ENCODE measurements at regions not wholly inside any gene's neighbourhood (a gene's known extent, or its start where the extent isn't known, plus 50 kb on each side); places are given as distances from the start of the nearest gene placed in this dataset.
"Not testable (repeated sequence)": the region's sequence is repeated elsewhere in the genome, so short reads cannot be mapped to it uniquely, and the experiment has no call there.

DNA sequence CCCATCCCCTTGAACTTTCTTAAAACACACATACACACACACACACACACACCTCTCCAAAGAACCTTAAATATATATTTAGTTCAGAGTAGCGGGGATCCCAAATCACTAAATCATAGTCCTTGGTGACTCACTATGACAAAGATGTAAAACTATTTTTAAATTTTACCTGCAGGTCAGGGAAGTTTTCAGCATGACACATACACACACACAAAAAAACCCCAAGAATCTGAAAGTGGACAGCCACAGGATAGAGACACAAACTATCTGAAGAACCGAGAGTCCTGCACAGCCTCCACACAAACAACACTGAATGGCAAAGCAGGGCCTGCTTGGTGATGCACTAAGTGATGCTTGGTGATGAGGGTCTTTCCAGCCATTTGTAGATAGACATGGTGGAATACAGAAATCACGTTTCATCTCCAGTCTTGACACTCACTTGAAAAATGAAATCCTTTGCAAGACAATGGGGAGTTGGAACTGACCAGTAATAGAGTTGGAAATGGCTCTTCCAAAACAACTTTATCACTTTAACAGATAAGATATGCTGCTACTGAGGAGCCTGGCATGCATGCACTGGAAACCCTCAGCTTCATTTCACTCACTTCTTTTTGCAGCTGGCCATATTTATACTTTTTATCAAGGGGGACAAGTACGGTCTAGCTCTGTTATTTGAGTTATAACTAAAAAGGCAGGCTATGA is 307.3 kb downstream of the RAPGEF2 start:
- no peak for DNase-seq (ENCODE audit: low spot score)

DNA sequence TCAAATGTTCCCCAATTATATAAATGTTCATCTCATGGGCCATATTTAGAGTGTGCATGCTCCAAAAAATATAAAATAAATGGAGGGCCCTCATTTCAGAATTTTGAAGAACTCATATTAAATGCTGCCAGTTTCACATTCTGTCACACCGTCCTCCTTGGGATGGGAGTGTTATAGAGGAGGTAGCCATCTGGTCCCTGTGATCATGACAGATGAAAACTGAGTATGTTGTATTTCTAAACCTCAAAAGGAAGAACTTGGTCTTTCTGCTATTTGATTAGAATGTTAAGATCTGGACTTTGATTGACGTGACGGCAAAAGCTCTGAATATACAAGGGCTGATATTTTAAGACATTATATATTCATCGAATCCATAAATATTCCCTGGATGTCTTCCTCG is 308.0 kb downstream of the RAPGEF2 start:
- no peak for DNase-seq (ENCODE audit: low spot score)

DNA sequence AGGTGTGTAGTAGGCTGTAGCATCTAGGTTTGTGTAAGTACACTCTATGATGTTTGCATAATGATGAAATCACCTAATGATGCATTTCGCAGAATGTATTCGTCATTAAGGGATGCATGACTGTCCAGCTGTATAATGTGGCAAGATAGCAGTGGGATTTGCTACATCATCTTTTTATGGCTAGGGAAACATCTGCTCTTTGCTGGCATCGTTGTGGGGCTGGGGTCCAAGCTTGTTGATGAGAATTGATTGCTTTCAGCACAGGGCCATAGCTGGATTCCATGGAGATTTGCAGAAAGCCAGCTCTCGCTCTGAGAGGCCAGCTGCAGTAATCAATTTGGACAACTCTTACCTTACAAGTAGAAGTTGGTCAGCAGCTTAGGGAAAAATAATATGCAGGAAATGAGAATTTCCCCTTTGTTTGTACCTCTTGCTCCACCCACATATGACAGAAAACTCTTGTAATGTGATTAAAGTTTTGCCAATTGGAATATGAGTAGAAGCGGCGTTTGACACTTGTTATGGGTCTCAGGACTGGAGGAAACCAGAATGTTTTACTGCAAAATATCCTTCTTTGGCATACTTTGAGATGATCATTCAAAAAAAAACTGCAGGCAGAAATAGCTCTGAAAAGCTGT is 310.5 kb downstream of the RAPGEF2 start:
- DNase-seq (ENCODE audit: low spot score): no peak

DNA sequence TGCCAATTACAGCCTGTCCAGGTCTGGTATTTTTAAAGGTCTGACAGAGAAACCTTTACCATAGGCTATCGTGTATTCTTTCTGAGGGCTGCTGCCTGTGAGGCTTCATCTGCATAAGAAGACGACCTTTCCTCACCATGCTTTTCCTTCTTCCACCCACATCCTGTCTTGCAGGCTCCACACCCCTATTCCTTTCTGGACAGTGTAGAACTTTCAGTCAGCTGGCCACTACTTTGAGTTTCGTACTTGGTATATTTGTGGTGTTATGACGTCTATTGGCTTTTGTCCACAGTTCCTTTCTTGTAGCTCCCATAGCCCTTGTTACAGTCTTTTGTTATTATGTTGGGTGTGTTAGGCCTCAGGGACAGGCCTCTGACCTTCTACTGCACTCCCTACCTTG is 311.4 kb downstream of the RAPGEF2 start:
- DNase-seq (ENCODE audit: low spot score): no peak

DNA sequence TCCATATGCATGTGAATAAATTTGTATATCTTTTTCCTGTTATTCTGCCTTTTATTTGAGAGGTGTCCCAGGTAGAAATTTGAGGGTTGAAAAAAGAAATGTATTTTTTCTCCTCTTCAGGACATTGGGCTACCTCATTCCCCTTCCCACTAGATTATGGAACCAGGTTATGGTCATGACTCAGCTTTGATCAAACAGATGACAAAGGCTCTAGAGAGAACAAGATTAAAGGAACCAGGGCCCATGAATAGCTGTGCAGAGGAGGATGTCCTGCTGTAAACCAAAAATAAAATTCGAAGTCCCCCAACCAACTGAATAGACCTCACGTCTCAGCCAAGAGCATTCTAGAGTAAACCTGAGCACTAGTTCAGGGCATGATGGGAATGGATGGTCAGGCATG is 313.2 kb downstream of the RAPGEF2 start:
- no peak for DNase-seq (ENCODE audit: low spot score)

DNA sequence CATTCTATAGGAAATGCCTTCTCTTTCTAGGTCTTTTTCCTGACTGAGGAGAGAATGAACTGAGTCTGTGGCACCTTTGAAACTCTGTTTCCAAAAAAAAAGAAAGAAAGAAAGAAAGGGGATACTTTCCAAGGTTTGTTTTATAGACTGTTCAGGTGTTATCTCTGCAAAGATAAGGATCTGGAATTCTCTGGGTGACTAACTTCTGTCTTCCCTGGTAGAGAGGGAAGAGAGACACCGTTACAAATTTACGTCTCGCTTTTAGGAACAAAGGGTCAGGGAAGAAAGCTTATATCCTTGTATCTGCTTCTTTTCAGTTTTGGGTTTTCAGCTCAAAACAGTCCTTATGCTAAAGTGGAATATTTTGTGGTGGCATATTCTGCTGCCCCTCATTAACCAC is 314.1 kb downstream of the RAPGEF2 start:
- DNase-seq (ENCODE audit: low spot score): no peak

DNA sequence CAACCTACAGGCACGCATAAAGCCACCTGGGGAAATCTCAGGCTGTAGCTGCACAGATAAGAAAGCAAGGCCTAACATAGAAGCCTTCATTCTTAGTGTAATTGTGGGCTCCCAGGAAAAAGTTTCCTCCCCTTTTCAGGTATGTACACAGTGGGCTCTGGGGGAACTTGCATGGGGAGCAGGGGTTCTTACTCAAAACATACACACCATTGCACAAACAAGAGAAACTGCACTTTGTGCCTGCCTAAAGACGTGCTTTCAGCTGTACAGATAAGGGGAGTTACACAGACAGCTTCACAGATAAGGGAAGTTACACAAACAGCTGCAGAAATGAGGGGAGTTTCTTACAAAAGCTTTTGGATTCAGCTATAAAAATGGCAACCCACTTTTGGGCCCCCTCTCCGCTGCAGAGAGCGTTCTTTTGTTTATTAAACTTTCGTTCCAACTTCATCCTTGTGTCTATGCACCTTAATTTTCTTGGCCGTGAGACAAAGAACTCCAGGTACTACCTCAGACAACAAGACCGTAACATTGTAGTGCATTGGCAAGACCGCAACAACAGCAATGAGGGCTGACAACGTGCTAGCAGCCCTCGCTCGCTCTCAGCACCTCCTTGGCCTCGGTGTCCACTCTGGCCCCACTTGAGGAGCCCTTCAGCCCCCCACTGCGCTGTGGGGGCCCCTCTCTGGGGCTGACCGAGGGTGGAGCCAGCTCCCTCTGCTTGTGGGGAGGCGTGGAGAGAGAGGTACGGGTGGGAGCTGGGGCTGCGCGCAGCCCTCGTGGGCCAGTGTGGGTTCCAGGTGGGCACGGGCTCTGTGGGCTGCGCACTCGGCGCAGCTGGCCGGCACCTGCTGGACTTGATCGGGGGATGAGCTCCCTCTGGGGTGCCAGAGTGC is 317.5 kb downstream of the RAPGEF2 start:
- no peak for DNase-seq (ENCODE audit: low spot score)

DNA sequence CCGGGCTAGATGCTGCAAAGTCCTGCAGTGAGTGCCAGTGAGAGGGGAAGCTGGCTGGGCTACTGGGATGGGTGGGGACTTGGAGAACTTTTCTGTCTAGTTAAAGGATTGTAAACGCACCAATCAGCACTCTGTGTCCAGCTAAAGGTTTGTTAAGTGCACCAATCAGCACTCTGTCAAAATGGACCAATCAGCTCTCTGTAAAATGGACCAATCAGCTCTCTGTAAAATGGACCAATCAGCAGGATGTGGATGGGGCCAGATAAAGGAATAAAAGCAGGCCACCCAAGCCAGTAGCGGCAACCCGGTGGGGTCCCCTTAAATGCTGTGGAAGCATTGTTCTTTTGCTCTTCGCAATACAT is 318.2 kb downstream of the RAPGEF2 start:
- DNase-seq (ENCODE audit: low spot score): not testable (repeated sequence)

DNA sequence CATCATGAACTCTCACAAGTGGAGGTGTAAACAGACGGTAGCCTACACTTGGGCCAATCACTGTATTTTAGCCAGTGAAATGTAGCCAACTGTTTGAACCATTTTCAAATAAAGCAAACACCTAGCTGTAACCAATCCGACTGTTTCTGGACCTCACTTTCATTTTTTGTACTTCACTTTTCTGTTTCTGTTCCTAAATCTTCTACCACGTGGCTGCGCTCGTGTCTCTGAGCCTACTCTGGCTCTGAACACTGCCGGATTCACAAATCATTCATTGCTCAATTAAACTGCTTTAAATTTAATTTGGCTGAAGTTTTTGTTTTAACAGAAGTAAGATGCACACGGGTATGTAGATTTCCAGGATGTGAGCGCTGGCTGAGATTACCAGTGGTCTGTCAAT is 319.1 kb downstream of the RAPGEF2 start:
- DNase-seq (ENCODE audit: low spot score): no peak

DNA sequence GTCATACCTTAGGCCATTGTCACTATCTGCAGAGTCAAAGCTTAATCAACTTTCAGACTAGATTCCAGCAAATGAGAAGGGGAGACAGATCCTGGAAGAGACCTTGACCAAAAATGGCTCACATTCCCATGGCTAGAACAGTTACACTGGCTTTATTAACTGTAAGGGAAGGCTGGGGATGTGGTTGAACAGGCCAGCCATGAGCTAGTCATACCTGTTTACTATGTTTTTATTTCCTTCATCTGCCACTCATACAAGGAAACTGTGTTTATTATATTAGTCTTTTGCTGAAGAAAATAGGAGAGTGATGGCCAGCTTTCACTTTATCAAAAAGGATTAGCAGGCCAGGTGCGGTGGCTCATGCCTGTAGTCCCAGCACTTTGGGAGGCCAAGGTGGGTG is 319.7 kb downstream of the RAPGEF2 start:
- no peak for DNase-seq (ENCODE audit: low spot score)

DNA sequence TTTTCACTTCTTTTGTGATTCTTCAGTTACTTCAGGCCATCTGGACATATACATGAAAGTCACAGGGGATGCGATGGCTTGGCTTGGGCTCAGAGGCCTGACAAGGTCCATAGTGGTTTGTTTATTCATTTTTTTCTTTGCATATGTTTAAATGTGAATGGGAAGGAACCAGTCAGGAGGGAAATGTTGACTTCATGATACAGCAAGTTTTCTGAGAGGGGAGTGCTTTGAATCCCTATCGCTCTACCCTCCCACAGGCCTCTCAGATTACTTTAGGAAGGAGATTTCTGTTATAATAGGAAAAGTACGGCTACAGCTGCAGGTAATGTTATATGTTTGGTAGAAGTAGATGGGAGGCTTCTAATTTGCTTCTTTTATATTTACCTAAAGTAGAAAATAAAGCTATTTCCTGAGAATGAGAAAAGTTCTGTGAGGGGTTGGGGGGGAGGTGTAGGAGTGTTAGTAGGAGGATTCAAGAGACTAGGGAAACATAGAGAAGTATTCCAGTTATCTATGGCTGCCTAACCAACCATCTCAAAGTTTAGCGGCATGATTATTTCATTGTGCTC is 322.9 kb downstream of the RAPGEF2 start:
- no peak for DNase-seq (ENCODE audit: low spot score)

DNA sequence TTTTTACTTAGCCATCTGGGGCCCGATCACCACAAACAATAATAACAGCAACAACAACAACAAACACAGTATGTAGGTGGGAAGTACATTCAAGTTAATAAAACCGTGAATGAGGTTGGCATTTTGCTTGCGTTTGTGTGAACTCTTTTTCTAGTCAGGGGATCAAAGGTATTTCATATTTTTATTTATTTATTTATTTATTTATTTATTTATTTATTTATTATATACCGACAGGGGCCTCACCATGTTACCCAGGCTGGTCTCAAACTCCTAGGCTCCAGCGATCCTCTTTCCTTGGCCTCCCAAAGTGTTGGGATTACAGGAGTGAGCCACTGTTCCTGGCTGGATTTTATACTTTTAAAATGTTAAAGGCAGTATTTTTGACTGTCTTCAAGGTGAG is 325.4 kb downstream of the RAPGEF2 start:
- no peak for DNase-seq (ENCODE audit: low spot score)

DNA sequence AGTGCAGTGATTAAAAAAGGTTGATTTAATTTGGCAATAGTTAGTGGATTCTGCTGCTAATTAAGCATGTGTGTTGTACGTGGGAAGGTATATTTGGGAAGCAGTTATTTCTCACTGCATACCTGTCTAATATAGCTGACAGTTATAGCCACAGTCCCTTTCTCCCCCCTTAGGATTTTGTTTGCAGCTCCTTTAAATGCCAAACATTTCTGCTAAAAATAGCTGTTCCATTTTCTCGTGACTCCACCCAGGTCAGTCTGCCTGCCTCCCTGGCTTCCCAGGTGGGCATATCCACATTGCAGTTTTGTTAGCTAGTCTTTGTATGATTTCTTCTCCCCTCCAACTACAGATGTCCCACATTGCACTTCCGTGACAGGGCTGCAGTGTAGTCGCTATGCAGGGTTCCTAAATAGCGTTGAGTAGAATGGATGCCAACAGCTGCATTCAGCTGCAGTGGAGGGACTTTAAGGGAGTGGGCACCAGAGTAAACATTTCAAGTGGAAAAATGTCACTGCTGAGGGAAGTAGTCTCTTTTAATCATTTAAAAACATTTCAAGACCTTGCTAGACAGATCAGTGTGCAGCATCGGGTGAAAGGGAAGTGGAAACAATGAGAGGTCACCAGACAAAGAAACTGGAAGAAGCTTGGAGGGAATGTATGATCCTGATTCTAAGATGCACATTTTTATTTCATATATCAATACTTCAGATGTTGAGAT is 326.3 kb downstream of the RAPGEF2 start:
- DNase-seq (ENCODE audit: low spot score): no peak

DNA sequence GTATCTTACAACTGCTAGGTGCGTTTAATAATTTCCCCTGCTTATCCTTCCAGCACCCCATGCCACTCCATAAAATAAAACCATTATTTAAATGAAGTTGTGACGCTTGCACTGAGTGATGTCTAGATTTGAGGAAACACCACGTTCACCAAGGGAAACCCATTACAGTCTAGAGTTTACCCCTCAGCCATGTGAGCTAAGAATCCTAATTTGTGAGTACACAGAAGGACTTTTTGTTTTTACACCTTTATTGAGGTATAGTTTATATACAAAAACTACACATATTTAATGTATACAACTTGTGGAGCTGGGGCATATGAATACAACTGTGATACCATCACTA is 326.8 kb downstream of the RAPGEF2 start:
- no peak for DNase-seq (ENCODE audit: low spot score)

DNA sequence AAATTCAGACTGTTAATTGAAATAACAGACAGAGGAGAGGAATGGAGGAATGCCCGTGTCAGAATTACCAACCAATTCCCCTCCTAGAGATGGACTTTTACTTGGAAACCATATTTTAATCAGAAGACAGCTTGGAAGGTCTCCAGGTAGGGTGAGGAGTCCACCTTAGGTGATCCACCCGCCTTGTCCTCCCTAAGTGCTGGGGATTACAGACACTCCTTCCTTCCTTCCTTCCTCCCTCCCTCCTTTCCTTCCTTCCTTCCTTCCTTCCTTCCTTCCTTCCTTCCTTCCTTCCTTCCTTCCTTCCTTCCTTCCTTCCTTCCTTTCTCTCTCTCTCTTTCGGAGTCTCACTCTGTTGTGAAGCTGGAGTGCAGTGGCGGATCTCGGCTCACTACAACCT is 328.0 kb downstream of the RAPGEF2 start:
- DNase-seq (ENCODE audit: low spot score): no peak

DNA sequence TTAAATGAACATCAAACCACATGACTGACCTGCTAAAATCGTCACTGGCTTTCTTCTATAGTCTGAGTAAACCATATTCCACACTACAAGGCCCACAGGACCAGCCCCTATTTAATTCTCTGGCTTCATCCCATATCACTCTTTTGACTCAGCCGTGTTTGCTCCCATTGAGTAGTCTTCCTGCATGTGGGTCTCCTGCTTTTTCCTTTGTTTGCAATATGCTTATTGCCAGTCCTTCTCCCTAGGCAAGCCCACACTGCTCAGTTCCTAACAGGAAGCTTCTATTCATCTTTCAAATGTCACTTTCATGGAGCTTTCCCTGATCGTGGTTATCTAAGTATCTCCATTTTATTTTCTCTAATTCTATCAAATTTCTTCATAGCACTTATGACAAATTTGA is 329.6 kb downstream of the RAPGEF2 start:
- no peak for DNase-seq (ENCODE audit: low spot score)

DNA sequence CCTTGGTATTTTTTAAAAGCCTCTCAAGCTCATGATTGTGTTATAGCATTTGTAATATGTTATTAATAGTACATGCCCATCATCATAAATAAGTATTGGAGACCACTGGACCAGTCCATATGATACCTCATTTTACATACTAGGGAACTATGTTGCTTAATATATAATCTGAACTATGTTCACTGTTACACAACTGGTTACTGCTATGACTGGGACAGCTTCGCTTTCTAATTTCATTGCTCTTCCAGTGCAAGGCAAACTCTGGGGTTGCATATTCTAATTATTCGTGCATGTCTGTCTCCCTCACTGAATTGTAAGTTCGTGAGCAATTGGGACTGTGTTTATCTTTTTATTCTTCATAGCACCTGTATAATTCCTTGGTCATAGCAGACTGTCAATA is 330.5 kb downstream of the RAPGEF2 start:
- DNase-seq (ENCODE audit: low spot score): no peak

DNA sequence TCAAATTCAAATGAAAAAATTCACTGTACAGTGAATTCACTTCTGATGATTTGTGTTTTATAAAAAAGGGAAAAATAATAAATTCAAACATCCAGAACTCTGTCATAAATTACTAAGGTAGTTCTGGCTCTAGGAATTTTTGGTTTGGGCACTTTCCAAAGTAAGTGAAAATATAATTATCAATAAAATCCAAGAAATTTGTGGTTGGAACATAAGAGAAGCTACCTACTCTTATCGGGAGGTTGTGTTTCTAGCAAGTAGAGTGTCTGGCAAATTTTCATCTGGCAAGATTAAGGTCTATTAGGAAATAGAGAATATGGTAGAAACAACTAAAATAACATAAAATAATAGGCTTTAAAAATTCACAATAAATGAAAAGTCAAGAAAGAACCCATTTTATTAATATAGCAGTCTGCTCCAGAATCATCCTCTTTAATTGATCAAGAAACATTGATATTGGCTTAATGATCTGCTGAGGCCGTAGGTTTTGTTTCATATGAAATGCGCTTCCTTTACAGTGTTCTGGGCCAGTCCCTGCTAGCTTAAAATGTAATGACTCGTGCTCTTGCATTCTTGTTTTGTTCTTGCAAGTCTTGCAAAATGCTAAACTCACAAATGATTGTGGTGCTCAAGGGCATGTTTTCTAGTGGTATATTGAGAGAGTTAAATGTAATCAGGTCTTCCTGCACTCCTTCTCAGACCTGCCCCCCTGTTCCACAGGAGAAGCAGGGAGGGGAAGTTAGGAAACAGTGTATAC is 331.4 kb downstream of the RAPGEF2 start:
- DNase-seq (ENCODE audit: low spot score): no peak

DNA sequence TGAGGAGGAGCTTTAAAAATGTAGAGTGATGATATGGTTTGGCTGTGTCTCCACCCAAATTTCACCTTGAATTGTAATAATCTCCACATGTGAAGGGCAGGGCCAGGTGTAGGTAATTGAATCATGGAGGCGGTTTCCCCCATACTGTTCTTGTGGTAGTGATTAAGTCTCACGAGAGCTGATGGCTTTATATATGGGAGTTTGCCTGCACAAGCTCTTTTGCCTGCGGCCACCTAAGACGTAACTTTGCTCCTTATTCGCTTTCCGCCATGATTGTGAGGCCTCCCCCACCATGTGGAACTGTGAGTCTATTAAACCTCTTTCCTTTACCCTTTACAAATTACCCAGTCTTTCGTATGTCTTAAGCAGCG is 332.0 kb downstream of the RAPGEF2 start:
- no peak for DNase-seq (ENCODE audit: low spot score)

DNA sequence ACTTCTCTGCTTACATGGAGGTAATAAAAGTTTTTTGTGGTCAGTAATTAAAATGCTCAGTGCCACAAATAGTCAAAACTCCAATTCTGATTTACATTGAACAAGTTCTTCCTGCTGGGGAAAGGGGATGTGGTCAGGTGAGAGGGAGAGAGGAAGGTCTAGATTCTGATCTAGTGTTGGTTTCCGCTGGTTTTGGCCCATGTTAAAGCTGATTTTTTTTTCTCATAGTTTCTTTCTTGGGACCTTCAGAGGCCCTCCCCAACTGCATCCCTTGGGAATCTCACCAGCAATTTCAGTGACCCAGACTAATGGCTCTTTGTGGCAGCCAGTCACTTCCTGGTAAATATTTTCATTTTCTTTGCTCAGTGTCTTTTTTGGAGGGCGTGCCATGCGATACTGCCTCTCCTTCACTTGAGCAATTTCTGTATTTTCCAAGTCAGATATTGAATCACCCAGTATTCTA is 332.7 kb downstream of the RAPGEF2 start:
- DNase-seq (ENCODE audit: low spot score): no peak

DNA sequence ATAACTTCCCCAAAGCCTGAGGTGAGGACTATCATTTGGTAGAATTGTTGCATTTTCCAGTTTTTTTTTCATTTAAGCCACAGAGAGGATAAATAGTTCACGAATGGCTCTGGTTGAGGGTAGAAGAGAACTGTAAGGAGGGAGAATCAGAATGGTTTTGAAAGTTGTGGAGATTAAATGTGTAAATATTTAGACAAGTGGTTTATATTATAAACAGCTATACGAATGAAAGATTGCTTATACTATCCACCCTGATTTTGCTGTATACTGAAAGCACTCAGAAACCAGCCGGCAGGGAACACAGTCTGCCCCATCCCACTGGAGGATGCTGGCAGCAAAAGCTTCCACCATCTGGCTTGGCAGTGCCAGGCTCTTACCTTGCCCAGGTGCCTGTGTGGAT is 341.1 kb downstream of the RAPGEF2 start:
- no peak for DNase-seq (ENCODE audit: low spot score)

DNA sequence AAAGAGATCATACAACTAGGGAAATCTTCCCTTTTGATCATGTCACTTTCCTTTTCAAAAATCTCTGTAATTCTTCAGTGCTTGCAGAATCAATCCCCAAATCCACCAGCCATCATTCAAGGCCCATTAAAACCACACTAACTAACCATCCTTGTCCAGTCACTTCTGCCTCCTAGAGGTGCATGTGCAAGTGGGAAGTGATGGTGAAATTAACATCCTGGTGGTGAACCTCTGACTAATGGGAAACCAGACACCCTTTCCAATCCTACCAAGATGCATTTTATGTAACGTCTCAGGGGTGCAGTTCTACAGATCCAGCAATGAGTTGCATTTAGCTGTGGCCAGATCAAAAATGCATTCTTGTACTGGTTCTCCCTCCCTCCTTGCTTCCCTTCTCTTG is 341.8 kb downstream of the RAPGEF2 start:
- no peak for DNase-seq (ENCODE audit: low spot score)

Data from CD4-positive, alpha-beta T cell treated with Interleukin-15 for 4 hours (primary cell).